ENCODE measurements at regions not wholly inside any gene's neighbourhood (a gene's known extent, or its start where the extent isn't known, plus 50 kb on each side); places are given as distances from the start of the nearest gene placed in this dataset.

DNA sequence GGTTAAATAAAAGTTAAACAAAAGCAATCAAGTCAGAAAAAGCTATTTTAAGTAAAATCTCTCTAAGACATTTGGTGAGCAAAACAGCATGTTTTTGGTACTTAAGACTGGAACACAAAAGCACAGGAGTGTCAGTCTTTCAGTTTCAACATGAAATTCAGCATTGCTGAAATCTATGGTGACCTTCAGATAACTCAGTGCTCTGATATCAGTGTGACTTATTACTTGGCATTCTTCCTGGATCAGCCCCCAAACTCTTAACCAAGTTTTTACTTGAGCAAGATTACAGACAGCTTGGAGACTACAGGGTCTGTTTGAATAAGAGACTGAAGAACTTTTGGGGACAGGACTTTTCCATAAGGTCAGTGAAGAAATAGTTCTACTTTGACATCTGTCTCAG lies 437.2 kb downstream of the RAPGEF2 start:
- Histone ChIP-seq H3K4me2 (ENCODE audit: low read depth, low read length) (no peak overlapping the region), H3K9ac (ENCODE audit: low read length) (no peak overlapping the region), H3K4me3 (ENCODE audit: low read length) (no peak overlapping the region), H3K9me2 (replicated peaks; ENCODE audit: insufficient read depth, low read length) (no peaks in the 10 kb centered on the region), H3F3A (ENCODE audit: insufficient read depth, low read length) (no peaks in the 10 kb centered on the region), H2AFZ (ENCODE audit: low read length) (no peak overlapping the region), H3K9me3 (replicated peaks; ENCODE audit: insufficient read depth, low read length) (no peaks in the 10 kb centered on the region), H4K20me1 (ENCODE audit: insufficient read depth, low read length) (no peaks in the 10 kb centered on the region), H3K79me2 (ENCODE audit: low read length) (no peaks in the 10 kb centered on the region), H3K4me1 (ENCODE audit: low read length) (no peaks in the 10 kb centered on the region), H3K36me3 (replicated peaks; ENCODE audit: insufficient read depth, low read length) (no peaks in the 10 kb centered on the region), H3K27ac (ENCODE audit: low read length) (no peak overlapping the region), H3K27me3 (replicated peaks; ENCODE audit: insufficient read depth, low read length) (no peaks in the 10 kb centered on the region)
- DNase-seq, result peak; percentile 19
- TF ChIP-seq EZH2phosphoT487 (IDR thresholded peaks at IDR 0.05; ENCODE audit: low read length) (no peak), EZH2 (optimal IDR thresholded peaks at IDR 0.05; ENCODE audit: low read depth, low read length) (no peak)
- TF ChIP-seq, protein P1, sequence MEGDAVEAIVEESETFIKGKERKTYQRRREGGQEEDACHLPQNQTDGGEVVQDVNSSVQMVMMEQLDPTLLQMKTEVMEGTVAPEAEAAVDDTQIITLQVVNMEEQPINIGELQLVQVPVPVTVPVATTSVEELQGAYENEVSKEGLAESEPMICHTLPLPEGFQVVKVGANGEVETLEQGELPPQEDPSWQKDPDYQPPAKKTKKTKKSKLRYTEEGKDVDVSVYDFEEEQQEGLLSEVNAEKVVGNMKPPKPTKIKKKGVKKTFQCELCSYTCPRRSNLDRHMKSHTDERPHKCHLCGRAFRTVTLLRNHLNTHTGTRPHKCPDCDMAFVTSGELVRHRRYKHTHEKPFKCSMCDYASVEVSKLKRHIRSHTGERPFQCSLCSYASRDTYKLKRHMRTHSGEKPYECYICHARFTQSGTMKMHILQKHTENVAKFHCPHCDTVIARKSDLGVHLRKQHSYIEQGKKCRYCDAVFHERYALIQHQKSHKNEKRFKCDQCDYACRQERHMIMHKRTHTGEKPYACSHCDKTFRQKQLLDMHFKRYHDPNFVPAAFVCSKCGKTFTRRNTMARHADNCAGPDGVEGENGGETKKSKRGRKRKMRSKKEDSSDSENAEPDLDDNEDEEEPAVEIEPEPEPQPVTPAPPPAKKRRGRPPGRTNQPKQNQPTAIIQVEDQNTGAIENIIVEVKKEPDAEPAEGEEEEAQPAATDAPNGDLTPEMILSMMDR (IDR thresholded peaks at IDR 0.05; ENCODE audit: low read length), result no peak

DNA sequence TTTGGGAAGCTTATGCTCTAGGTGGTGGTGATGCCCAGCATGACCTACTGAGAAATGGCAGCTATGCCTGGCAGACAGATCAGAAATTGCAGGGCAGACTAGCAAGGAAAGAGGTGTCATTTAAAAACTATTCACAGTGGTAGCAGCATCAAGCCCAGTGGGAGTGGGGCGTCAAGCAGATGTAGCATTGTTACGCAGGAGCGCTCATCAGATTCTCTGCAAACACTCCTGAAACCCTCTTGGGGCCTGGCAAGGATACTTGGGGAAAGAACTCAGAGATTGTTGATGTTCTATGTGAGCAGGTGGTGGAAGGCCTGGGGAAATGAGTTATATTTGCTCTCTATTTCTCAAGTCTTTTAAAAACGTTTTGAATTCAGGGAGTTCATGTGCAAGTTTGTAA lies 437.6 kb downstream of the RAPGEF2 start:
- TF ChIP-seq EZH2phosphoT487 (IDR thresholded peaks at IDR 0.05; ENCODE audit: low read length) (no peak), EZH2 (optimal IDR thresholded peaks at IDR 0.05; ENCODE audit: low read depth, low read length) (no peak)
- TF ChIP-seq, protein P1 (IDR thresholded peaks at IDR 0.05; ENCODE audit: low read length), result no peak
- Histone ChIP-seq H3K79me2 (ENCODE audit: low read length) (no peaks in the 10 kb centered on the region), H2AFZ (ENCODE audit: low read length) (no peak overlapping the region), H3K4me2 (ENCODE audit: low read depth, low read length) (no peak overlapping the region), H4K20me1 (ENCODE audit: insufficient read depth, low read length) (no peaks in the 10 kb centered on the region), H3K4me1 (ENCODE audit: low read length) (no peaks in the 10 kb centered on the region), H3K9me2 (replicated peaks; ENCODE audit: insufficient read depth, low read length) (no peaks in the 10 kb centered on the region), H3K27me3 (replicated peaks; ENCODE audit: insufficient read depth, low read length) (no peaks in the 10 kb centered on the region), H3K9ac (ENCODE audit: low read length) (no peak overlapping the region), H3K9me3 (replicated peaks; ENCODE audit: insufficient read depth, low read length) (no peaks in the 10 kb centered on the region), H3K4me3 (ENCODE audit: low read length) (no peak overlapping the region), H3K27ac (ENCODE audit: low read length) (no peak overlapping the region), H3F3A (ENCODE audit: insufficient read depth, low read length) (no peaks in the 10 kb centered on the region), H3K36me3 (replicated peaks; ENCODE audit: insufficient read depth, low read length) (no peaks in the 10 kb centered on the region)
- no peak for DNase-seq

DNA sequence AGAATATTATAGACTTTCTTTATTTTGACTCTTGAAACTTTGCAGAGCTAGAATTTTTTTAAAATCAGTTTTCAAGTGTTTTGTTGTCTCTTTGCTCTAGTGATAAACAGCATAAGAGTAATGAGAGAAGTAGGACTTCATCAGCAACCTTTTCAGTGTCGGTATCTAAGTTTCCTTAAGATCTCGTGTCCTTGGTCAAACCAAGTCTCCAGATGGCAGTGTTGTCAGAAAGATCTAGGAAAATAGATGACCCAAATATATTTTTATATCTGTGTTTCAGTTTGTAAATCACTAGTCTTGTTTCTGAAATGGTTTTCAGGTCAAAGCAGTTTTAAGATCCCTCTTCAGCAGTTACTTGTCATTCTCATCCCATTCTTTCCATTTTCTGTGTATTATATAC lies 438.3 kb downstream of the RAPGEF2 start:
- H3K9ac ChIP-seq (ENCODE audit: low read length), result no peak overlapping the region
- H4K20me1 ChIP-seq (ENCODE audit: insufficient read depth, low read length), result no peaks in the 10 kb centered on the region
- H3K36me3 ChIP-seq (replicated peaks; ENCODE audit: insufficient read depth, low read length), result no peaks in the 10 kb centered on the region
- no peaks in the 10 kb centered on the region for H3K9me2 ChIP-seq (replicated peaks; ENCODE audit: insufficient read depth, low read length)
- H3K9me3 ChIP-seq (replicated peaks; ENCODE audit: insufficient read depth, low read length), result no peaks in the 10 kb centered on the region
- no peaks in the 10 kb centered on the region for H3K79me2 ChIP-seq (ENCODE audit: low read length)
- H3K27ac ChIP-seq (ENCODE audit: low read length), result no peak overlapping the region
- no peaks in the 10 kb centered on the region for H3K27me3 ChIP-seq (replicated peaks; ENCODE audit: insufficient read depth, low read length)
- H3K4me2 ChIP-seq (ENCODE audit: low read depth, low read length), result no peak overlapping the region
- no peak overlapping the region for H3K4me3 ChIP-seq (ENCODE audit: low read length)
- H3F3A ChIP-seq (ENCODE audit: insufficient read depth, low read length), result no peaks in the 10 kb centered on the region
- H3K4me1 ChIP-seq (ENCODE audit: low read length), result no peaks in the 10 kb centered on the region
- TF ChIP-seq EZH2phosphoT487 (IDR thresholded peaks at IDR 0.05; ENCODE audit: low read length) (no peak), EZH2 (optimal IDR thresholded peaks at IDR 0.05; ENCODE audit: low read depth, low read length) (no peak)
- TF ChIP-seq, protein P1 (IDR thresholded peaks at IDR 0.05; ENCODE audit: low read length), result no peak
- DNase-seq, result no peak
- no peak overlapping the region for H2AFZ ChIP-seq (ENCODE audit: low read length)

Measured in MM.1S (cell line).